NCI-H2107 treated with DMSO at 0.1 percent for 48 hours (cell line): ENCODE measurements at regions not wholly inside any gene's neighbourhood (a gene's known extent, or its start where the extent isn't known, plus 50 kb on each side); places are given as distances from the start of the nearest gene placed in this dataset.
"Not testable (repeated sequence)": the region's sequence is repeated elsewhere in the genome, so short reads cannot be mapped to it uniquely, and the experiment has no call there.

Experiments used
- DNase-seq: peaks from one replicate; lab custom pipeline; 2025; ENCODE audit not compliant: unreplicated experiment; lab: John Stamatoyannopoulos, UW

DNA sequence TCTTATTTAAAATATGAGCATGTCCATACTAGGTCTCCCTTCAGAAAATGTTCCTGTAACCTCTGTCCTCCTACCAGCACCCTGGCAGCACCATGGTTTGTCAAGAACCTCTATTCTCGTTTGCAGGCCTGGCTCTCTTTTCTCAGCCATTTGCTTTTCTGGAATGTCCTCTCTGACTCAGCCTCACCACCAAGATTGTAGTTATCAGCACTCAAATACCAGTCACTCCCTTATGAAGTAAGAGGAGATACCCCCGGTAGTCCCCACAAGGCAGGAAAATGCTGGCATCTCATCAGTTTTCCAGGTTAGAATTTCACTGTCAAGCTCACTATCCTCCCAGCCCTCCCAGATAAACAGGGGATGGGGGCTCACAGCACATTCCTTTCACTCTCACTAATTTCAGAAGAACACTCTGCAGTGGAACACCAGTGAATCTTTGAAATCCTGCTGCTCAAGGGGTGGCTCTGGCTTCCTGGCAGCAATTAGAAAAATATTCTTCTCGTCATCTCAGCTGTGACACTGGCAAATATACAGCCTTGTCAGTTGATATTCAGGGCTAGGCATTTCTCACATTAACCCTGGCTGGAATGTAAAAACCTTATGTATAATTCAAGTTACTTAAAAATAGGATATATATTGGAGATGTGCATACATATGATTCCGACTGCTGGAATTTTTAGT is 129.2 kb downstream of the TBX18 start:
- no peak for DNase-seq

- DNase-seq: no peak
Observed at GRCh38 chr6:84633771-84634170, 130.6 kb downstream of the TBX18 start.

- not testable (repeated sequence) for DNase-seq
Observed at GRCh38 chr6:84626527-84626926, 137.9 kb downstream of the TBX18 start.

DNA sequence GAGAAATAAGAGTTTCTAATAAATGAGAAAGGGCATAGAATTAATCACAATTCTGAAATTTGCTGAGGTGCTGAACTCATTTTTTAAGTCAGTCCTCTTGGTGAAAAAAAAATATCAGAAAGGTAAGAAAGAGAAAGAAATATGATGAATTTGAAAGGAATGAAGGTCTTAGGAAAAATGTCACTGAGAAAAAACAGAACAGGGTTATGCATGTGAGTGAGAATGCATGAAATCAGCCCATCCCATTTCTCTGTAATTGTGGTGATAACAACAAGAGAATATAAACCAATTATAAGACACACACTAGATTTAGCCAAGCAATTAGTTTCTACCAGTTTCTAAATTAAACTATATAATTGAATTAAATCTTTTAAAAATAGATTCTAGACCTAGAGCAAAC is 138.9 kb downstream of the TBX18 start:
- DNase-seq: no peak

- DNase-seq: no peak
Observed at GRCh38 chr6:84623956-84624680, 140.3 kb downstream of the TBX18 start.

- no peak for DNase-seq
Observed at GRCh38 chr6:84618836-84619235, 145.6 kb downstream of the TBX18 start.

- DNase-seq: no peak
Observed at GRCh38 chr6:84618046-84618752, 146.2 kb downstream of the TBX18 start.

DNA sequence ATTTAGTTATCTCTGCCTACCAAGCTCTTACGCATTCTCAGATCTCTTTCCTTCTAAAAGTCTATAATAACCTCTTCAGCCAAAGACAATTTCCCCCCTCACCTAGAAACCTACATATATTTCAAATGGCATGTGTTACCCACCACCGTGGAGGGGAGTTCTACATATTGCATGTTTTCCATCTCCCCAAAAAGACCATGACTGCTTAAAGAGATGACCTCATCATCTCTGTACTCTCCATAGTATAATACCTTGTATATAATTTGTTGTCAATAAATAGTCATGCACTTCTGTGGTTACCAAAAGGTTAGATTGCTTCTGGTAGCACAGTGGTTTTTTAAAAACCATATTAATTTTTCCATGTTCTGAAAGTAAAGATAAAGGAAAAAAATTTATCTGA is 148.4 kb downstream of the TBX18 start:
- DNase-seq: no peak

DNA sequence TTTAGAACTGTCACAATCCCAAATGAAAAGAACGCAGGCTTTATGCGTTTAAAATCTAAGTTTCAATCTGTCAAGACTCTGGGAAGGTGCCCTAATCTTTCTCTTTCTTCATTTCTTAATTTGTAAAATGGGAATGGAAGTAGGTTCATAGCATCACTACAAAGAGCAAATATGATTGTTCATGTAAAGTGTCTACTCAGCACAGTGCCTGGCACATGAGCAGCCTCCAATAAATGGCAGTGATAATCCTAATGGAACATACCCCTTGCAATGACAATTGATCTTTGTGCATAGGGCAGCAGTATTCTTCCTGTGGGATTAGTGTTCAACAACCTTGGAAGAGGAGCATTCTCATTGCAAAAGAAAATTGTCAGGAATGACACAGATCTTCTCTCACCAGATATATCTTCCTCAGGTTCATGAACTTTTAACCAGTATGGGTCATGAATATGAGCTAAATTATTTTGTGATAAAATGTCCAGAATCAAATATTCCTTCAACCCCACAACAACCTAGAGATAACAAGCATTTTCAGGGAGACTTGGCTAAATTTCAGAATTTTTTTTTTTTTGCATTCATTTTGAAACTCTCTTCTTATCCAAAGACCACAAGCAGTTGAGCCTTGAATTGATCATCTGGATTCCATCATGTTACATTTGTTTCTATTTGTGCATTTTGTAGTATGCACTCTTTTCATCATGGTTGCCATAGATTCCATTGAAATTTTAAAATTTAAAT is 149.1 kb downstream of the TBX18 start:
- DNase-seq: no peak

GRCh38 chr6:84606860-84607259 is 157.5 kb downstream of the TBX18 start:
- no peak for DNase-seq

DNA sequence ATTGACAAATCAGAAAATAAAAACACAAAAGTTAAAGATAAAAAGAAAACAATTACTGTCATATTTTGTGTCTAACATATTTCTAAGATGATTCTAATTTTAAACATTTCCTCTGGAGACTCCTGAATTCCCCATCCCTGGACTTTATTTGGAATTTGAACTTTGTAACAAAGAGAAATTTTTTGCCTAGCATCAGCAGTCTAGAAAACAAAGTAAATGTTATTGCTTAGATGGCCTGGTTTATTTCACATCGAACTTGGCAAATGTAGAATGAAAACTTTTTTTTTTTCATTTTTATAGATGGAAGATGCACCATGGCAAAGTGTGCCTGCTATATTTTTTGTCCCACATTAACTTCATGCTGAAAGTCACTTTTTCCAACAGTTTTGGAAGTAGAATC is 159.1 kb downstream of the TBX18 start:
- no peak for DNase-seq

GRCh38 chr6:84601366-84601765 is 163.0 kb downstream of the TBX18 start:
- no peak for DNase-seq

DNA sequence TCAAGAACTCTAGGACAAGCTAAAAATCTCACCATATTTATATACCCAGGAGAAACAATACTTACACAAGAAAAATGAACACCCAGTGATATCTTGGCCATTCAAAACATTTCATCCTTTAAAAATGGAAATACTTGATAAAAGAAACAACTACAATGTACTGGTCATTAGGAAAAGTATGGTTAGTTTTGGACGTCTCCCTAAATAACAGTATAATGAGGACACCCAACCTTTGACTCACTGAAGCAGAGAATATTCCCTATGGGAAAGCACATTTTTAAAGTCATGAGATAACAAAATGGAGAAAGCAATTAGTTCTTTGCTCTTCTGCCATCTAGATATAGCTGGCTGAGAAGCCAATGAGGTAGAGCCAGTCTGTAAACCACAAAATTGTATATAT is 164.4 kb downstream of the TBX18 start:
- no peak for DNase-seq

GRCh38 chr6:84597238-84597875 is 167.0 kb downstream of the TBX18 start:
- DNase-seq: no peak

- no peak for DNase-seq
Observed at GRCh38 chr6:84596488-84596887, 167.9 kb downstream of the TBX18 start.

- DNase-seq: no peak
Observed at GRCh38 chr6:84588697-84589080, 175.7 kb downstream of the TBX18 start.

GRCh38 chr6:84587994-84588696 is 176.3 kb downstream of the TBX18 start:
- not testable (repeated sequence) for DNase-seq

GRCh38 chr6:84587202-84587940 is 177.0 kb downstream of the TBX18 start:
- DNase-seq: not testable (repeated sequence)

DNA sequence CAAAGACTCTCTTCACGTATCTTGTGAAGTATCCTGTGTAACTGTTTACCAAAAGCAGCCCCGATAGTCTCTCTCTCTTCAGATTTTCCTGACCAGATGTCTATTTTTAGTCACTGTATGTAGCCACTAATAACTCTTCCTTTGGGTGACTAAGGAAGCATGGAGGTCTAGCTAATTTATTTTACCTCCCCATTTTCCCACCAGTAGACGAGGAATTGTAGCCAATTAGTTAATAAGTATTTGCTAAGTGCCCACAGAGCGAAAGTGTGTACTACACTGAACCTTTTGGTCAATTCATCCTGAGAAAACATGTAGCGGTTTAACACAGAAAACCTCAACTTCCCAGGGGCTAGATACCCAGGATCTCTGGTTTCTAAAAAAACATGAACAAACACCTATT is 180.6 kb downstream of the TBX18 start:
- DNase-seq: no peak

DNA sequence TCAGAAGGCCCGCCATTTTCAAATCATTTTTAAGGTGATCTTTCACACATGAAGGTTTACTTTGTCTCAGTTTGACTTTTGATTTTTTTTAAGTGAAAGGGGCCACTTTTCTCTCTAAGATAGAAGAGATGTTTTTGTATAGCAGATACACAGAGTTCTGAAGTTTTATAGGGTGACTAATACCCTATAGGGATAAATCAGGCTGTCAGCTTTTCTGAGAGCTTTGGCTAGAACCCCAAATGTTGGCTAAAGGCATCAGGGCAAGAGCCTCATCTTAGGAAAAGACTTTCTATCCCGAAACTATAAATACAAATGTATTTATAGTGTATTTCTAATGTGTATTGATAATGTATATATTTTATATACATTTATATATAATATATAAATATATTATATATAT is 181.4 kb downstream of the TBX18 start:
- no peak for DNase-seq
